SK-N-SH (cell line): ENCODE measurements at regions not wholly inside any gene's neighbourhood (a gene's known extent, or its start where the extent isn't known, plus 50 kb on each side); places are given as distances from the start of the nearest gene placed in this dataset.

Experiments
- CTCF ChIP-seq: fragments of 200-600 bp; sonication (generic); IDR thresholded peaks from 2 replicates; pipeline ENCODE4 v1.6.1; 2017; ENCODE audit warnings: antibody characterized with exemption, mild to moderate bottlenecking, moderate library complexity
- EZH2phosphoT487 ChIP-seq: fragments of 200-600 bp; sonication (generic); IDR thresholded peaks from 2 replicates; pipeline ENCODE4 v1.6.1; 2017; ENCODE audit warnings: low read depth, mixed run types, mild to moderate bottlenecking, antibody characterized with exemption, moderate library complexity, borderline replicate concordance
- FOXM1 ChIP-seq: IDR thresholded peaks from 2 replicates; pipeline ENCODE4 v1.4.0; 2012; ENCODE audit warnings: low read depth, mild to moderate bottlenecking
- JUND ChIP-seq: IDR thresholded peaks from 2 replicates; pipeline ENCODE4 v1.4.0; 2012
- POLR2AphosphoS5 ChIP-seq: IDR thresholded peaks from 2 replicates; pipeline ENCODE4 v1.6.1; 2012; ENCODE audit warnings: low read depth, low read length
- TAF1 ChIP-seq: IDR thresholded peaks from 2 replicates; pipeline ENCODE4 v1.6.1; 2012; ENCODE audit warnings: low read depth, mild to moderate bottlenecking, low read length, moderate library complexity, borderline replicate concordance
- TCF12 ChIP-seq: IDR thresholded peaks from 2 replicates; pipeline ENCODE4 v1.4.0; 2012
- TEAD4 ChIP-seq: IDR thresholded peaks from 2 replicates; pipeline ENCODE4 v1.4.0; 2012; ENCODE audit warnings: mild to moderate bottlenecking, borderline replicate concordance; ENCODE audit not compliant: insufficient read depth
- TF ChIP-seq, protein P1 (sequence below): IDR thresholded peaks from 2 replicates; pipeline ENCODE4; 2012
- TF ChIP-seq, protein P2 (sequence below): IDR thresholded peaks from 2 replicates; pipeline ENCODE4 v1.6.1; 2012; ENCODE audit warnings: mild to moderate bottlenecking, low read depth, low read length, moderate library complexity

- TF ChIP-seq EZH2phosphoT487 = no peak
- TF ChIP-seq CTCF = no peak
- no peak for TF ChIP-seq TAF1
- TF ChIP-seq, protein P1, sequence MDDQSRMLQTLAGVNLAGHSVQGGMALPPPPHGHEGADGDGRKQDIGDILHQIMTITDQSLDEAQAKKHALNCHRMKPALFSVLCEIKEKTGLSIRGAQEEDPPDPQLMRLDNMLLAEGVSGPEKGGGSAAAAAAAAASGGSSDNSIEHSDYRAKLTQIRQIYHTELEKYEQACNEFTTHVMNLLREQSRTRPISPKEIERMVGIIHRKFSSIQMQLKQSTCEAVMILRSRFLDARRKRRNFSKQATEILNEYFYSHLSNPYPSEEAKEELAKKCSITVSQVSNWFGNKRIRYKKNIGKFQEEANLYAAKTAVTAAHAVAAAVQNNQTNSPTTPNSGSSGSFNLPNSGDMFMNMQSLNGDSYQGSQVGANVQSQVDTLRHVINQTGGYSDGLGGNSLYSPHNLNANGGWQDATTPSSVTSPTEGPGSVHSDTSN = no peak
- no peak for TF ChIP-seq POLR2AphosphoS5
- no peak for TF ChIP-seq TCF12
- TF ChIP-seq FOXM1 = no peak
- no peak for TF ChIP-seq TEAD4
- TF ChIP-seq, protein P2, sequence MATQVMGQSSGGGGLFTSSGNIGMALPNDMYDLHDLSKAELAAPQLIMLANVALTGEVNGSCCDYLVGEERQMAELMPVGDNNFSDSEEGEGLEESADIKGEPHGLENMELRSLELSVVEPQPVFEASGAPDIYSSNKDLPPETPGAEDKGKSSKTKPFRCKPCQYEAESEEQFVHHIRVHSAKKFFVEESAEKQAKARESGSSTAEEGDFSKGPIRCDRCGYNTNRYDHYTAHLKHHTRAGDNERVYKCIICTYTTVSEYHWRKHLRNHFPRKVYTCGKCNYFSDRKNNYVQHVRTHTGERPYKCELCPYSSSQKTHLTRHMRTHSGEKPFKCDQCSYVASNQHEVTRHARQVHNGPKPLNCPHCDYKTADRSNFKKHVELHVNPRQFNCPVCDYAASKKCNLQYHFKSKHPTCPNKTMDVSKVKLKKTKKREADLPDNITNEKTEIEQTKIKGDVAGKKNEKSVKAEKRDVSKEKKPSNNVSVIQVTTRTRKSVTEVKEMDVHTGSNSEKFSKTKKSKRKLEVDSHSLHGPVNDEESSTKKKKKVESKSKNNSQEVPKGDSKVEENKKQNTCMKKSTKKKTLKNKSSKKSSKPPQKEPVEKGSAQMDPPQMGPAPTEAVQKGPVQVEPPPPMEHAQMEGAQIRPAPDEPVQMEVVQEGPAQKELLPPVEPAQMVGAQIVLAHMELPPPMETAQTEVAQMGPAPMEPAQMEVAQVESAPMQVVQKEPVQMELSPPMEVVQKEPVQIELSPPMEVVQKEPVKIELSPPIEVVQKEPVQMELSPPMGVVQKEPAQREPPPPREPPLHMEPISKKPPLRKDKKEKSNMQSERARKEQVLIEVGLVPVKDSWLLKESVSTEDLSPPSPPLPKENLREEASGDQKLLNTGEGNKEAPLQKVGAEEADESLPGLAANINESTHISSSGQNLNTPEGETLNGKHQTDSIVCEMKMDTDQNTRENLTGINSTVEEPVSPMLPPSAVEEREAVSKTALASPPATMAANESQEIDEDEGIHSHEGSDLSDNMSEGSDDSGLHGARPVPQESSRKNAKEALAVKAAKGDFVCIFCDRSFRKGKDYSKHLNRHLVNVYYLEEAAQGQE = no peak
- TF ChIP-seq JUND = no peak
Measured at GRCh38 chr10:36256166-36256565, 614.1 kb upstream of the FZD8 start.
